GM12878 (cell line): ENCODE measurements at regions not wholly inside any gene's neighbourhood (a gene's known extent, or its start where the extent isn't known, plus 50 kb on each side); places are given as distances from the start of the nearest gene placed in this dataset.

ENCODE experiments used
- CEBPB ChIP-seq, 2 experiments: fragments of 150-350 bp in 1 of 2; IDR thresholded peaks; 2 replicates each; pipeline ENCODE4 v1.6.1; 2012 to 2014; ENCODE audit warnings: low read depth in 2 of 2, low read length in 2 of 2, borderline replicate concordance in 1 of 2, inconsistent platforms in 1 of 2
- FOXM1 ChIP-seq: IDR thresholded peaks from 2 replicates; pipeline ENCODE4 v1.6.1; 2012; ENCODE audit warnings: low read depth, mild to moderate bottlenecking, inconsistent platforms, low read length, moderate library complexity
- IKZF1 ChIP-seq: fragments of 450-650 bp; conservative IDR thresholded peaks from 2 replicates; pipeline ENCODE4 v1.6.1; 2017; ENCODE audit warnings: antibody characterized with exemption, mild to moderate bottlenecking
- PAX8 ChIP-seq: fragments of 450-650 bp; IDR thresholded peaks from 2 replicates; pipeline ENCODE4 v1.6.1; 2017; ENCODE audit warnings: mild to moderate bottlenecking, moderate library complexity
- POLR2AphosphoS5 ChIP-seq: IDR thresholded peaks from 2 replicates; pipeline ENCODE4 v1.6.1; 2011; ENCODE audit warnings: mild to moderate bottlenecking, low read length, inconsistent platforms
- REST ChIP-seq: IDR thresholded peaks from 2 replicates; pipeline ENCODE4 v1.6.1; 2012; ENCODE audit warnings: mild to moderate bottlenecking, low read depth, low read length
- SMC3 ChIP-seq: IDR thresholded peaks from 2 replicates; pipeline ENCODE4 v1.6.1; 2011; ENCODE audit warnings: low read length, improper control_type of control experiment, borderline replicate concordance
- SP1 ChIP-seq: IDR thresholded peaks from one replicate; pipeline ENCODE4 v1.6.1; 2011; ENCODE audit warnings: low read depth, low read length
- TAF1 ChIP-seq: IDR thresholded peaks from 2 replicates; pipeline ENCODE4 v1.6.1; 2011; ENCODE audit warnings: mild to moderate bottlenecking, low read depth, low read length, borderline replicate concordance
- YY1 ChIP-seq: IDR thresholded peaks from 2 replicates; pipeline ENCODE4 v1.6.1; 2011; ENCODE audit warnings: low read depth, mild to moderate bottlenecking, low read length
- TF ChIP-seq, protein P1 (sequence below), 3 experiments: IDR thresholded peaks in 2 of 3; conservative IDR thresholded peaks in 1 of 3; 2 replicates each; pipeline ENCODE4 v1.5.1; 2011; ENCODE audit warnings: low read depth in 3 of 3, low read length in 3 of 3, mild to moderate bottlenecking in 3 of 3, control low read depth in 2 of 3, moderate library complexity in 2 of 3, inconsistent platforms in 1 of 3, mixed read lengths in 1 of 3; ENCODE audit not compliant: control insufficient read depth in 2 of 3, insufficient read depth in 1 of 3; ENCODE audit errors: extremely low read depth in 1 of 3
- TF ChIP-seq, protein P2 (sequence below): fragments of 450-650 bp; IDR thresholded peaks from 2 replicates; pipeline ENCODE4 v1.6.1; 2017; ENCODE audit warnings: mild to moderate bottlenecking

GRCh38 chr11:116415095-116415494 is 357.7 kb downstream of the BUD13 start:
- TF ChIP-seq, protein P1, sequence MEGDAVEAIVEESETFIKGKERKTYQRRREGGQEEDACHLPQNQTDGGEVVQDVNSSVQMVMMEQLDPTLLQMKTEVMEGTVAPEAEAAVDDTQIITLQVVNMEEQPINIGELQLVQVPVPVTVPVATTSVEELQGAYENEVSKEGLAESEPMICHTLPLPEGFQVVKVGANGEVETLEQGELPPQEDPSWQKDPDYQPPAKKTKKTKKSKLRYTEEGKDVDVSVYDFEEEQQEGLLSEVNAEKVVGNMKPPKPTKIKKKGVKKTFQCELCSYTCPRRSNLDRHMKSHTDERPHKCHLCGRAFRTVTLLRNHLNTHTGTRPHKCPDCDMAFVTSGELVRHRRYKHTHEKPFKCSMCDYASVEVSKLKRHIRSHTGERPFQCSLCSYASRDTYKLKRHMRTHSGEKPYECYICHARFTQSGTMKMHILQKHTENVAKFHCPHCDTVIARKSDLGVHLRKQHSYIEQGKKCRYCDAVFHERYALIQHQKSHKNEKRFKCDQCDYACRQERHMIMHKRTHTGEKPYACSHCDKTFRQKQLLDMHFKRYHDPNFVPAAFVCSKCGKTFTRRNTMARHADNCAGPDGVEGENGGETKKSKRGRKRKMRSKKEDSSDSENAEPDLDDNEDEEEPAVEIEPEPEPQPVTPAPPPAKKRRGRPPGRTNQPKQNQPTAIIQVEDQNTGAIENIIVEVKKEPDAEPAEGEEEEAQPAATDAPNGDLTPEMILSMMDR (IDR thresholded peaks at IDR 0.05 in 2 of 3, conservative IDR thresholded peaks at IDR 0.05 in 1 of 3; ENCODE audit: control insufficient read depth in 2 of 3, extremely low read depth in 1 of 3, insufficient read depth in 1 of 3, low read depth in 3 of 3, low read length in 3 of 3) = no peak
- TF ChIP-seq CEBPB (IDR thresholded peaks at IDR 0.05; ENCODE audit: borderline replicate concordance in 1 of 2, low read depth in 2 of 2, low read length in 2 of 2) (no peak), FOXM1 (no peak), YY1 (no peak), POLR2AphosphoS5 (no peak), IKZF1 (no peak), SMC3 (no peak), PAX8 (no peak), REST (no peak), SP1 (no peak), TAF1 (no peak)
- TF ChIP-seq, protein P2, sequence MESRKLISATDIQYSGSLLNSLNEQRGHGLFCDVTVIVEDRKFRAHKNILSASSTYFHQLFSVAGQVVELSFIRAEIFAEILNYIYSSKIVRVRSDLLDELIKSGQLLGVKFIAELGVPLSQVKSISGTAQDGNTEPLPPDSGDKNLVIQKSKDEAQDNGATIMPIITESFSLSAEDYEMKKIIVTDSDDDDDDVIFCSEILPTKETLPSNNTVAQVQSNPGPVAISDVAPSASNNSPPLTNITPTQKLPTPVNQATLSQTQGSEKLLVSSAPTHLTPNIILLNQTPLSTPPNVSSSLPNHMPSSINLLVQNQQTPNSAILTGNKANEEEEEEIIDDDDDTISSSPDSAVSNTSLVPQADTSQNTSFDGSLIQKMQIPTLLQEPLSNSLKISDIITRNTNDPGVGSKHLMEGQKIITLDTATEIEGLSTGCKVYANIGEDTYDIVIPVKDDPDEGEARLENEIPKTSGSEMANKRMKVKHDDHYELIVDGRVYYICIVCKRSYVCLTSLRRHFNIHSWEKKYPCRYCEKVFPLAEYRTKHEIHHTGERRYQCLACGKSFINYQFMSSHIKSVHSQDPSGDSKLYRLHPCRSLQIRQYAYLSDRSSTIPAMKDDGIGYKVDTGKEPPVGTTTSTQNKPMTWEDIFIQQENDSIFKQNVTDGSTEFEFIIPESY = no peak
